BLaER1 (cell line): ENCODE measurements at regions not wholly inside any gene's neighbourhood (a gene's known extent, or its start where the extent isn't known, plus 50 kb on each side); places are given as distances from the start of the nearest gene placed in this dataset.
"Not testable (repeated sequence)": the region's sequence is repeated elsewhere in the genome, so short reads cannot be mapped to it uniquely, and the experiment has no call there.

Experiments
- H3K27ac ChIP-seq: shearing (Covaris generic); formaldehyde crosslinking; 2 replicates; pipeline ENCODE4 v1.8.1; 2022
- H3K27me3 ChIP-seq: shearing (Covaris generic); formaldehyde crosslinking; 2 replicates; pipeline ENCODE4 v1.8.1; 2022
- H3K36me3 ChIP-seq: shearing (Covaris generic); formaldehyde crosslinking; 2 replicates; pipeline ENCODE4 v1.8.1; 2022
- H3K4me1 ChIP-seq: shearing (Covaris generic); formaldehyde crosslinking; 2 replicates; pipeline ENCODE4 v1.8.1; 2022
- H3K4me2 ChIP-seq: shearing (Covaris generic); formaldehyde crosslinking; 2 replicates; pipeline ENCODE4 v1.8.1; 2022
- H3K4me3 ChIP-seq: shearing (Covaris generic); formaldehyde crosslinking; 2 replicates; pipeline ENCODE4 v1.8.1; 2022
- H3K9ac ChIP-seq: shearing (Covaris generic); formaldehyde crosslinking; 2 replicates; pipeline ENCODE4 v1.8.1; 2022
- H3K9me3 ChIP-seq: shearing (Covaris generic); formaldehyde crosslinking; 2 replicates; pipeline ENCODE4 v1.8.1; 2022
- H4K20me1 ChIP-seq: shearing (Covaris generic); formaldehyde crosslinking; 2 replicates; pipeline ENCODE4 v1.8.1; 2022
- Cebpa-rat ChIP-seq: shearing (Covaris generic); IDR thresholded peaks from 2 replicates; pipeline ENCODE4 v1.8.1; 2022

DNA sequence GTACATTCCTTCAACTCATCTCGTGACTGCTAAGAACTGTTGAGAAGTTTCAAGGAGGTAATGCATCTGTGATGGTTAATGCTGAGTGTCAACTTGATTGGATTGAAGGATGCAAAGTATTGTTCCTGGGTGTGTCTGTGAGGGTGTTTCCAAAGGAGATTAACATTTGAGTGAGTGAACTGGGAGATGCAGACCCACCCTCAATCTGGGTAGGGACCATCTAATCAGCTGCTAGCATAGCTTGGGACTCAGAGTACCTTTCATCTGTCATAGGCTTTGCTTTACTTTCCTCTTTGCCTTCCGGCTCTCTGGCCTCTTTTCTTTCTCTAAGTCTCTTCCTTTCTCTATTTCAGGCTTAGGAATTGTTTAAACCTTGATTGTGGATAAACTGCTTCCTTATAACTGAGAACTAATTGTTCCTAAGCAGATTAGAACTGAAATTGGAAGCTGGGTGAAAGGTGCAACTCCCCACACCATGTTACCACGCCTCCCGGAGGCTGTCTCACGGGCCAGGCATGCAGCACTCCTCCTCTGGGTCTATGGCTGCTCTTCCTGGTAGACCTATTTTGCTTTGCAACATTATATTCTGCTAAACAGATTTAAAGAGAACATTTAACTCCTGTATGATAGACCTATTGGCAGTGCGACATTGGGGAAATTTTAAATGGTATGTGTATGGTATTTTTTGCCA is 298.2 kb downstream of the CCSER2 start:
- no peaks in the 10 kb centered on the region for H4K20me1 ChIP-seq
- no peaks in the 10 kb centered on the region for H3K36me3 ChIP-seq

DNA sequence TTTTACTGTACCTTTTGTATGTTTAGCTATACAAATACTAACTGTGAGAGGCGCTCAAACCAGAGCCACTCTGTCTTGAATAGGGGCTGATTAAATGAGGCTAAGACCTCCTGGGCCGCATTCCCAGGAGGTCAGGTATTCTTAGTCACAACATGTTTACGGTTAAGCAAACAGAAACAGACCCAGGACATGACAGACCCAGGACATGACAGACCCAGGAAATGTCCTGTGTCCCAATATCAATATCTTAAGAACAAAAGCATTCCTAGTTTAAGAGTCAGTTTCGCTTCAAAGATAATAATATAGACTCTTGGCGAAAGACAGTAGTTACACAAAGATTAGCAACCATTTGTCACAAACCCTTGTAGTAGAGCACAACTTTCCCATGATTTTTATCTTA is 304.5 kb downstream of the CCSER2 start:
- Histone ChIP-seq H3K36me3 (no peaks in the 10 kb centered on the region), H3K4me3 (no peak overlapping the region), H4K20me1 (no peaks in the 10 kb centered on the region), H3K27me3 (no peaks in the 10 kb centered on the region), H3K4me2 (no peak overlapping the region), H3K27ac (no peak overlapping the region), H3K4me1 (no peaks in the 10 kb centered on the region), H3K9ac (no peak overlapping the region), H3K9me3 (no peaks in the 10 kb centered on the region)
- TF ChIP-seq Cebpa-rat, result no peak

More for the DNA sequence above, 298.2 kb downstream of the CCSER2 start:
- Histone ChIP-seq H3K4me1 (no peaks in the 10 kb centered on the region), H3K4me2 (no peak overlapping the region), H3K9me3 (no peaks in the 10 kb centered on the region), H3K27me3 (no peaks in the 10 kb centered on the region), H3K4me3 (no peak overlapping the region), H3K9ac (no peak overlapping the region), H3K27ac (no peak overlapping the region)
- TF ChIP-seq Cebpa-rat, result no peak

DNA sequence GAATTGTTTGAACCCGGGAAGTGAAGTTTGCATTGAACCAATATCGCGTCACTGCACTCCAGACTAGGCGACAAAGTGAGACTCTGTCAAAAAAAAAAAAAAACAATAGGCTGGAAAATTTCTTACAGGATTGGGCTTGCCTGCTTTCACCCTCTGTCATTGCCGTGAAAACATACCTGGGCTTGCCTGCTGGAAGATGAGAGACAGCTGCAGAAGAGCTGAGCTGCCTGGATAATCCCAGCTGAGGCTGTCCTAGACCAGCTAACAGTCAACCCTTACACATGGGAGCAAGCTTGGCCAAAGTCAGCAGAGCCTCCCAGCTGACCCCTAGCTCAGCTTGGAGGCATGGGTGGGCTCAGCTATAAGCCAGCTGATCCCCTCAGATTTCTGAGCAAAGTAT is 306.2 kb downstream of the CCSER2 start:
- Histone ChIP-seq H4K20me1 (no peaks in the 10 kb centered on the region), H3K9me3 (no peaks in the 10 kb centered on the region), H3K4me2 (no peak overlapping the region), H3K36me3 (no peaks in the 10 kb centered on the region), H3K9ac (no peak overlapping the region), H3K4me3 (no peak overlapping the region), H3K27me3 (no peaks in the 10 kb centered on the region), H3K4me1 (no peaks in the 10 kb centered on the region), H3K27ac (no peak overlapping the region)
- no peak for TF ChIP-seq Cebpa-rat

DNA sequence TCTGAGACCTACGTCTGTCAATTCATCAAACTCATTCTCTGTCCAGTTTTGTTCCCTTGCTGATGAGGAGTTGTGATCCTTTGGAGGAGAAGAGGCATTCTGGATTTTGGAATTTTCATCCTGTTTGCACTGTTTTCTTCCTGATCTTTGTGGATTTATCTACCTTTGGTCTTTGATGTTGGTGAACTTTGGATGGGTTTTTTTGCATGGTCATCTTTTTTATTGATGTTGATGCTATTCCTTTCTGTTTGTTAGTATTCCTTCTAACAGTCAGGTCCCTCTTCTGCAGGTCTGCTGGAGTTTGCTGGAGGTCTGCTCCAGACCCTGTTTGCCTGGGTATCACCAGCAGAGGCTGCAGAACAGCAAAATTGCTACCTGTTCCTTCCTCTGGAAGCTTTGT is 322.2 kb downstream of the CCSER2 start:
- not testable (repeated sequence) for H3K27ac ChIP-seq, H3K9ac ChIP-seq, H3K27me3 ChIP-seq, H4K20me1 ChIP-seq, H3K36me3 ChIP-seq, H3K4me2 ChIP-seq, H3K4me3 ChIP-seq, H3K9me3 ChIP-seq
- peaks cover 21% of the 10 kb centered on the region for H3K4me1 ChIP-seq

DNA sequence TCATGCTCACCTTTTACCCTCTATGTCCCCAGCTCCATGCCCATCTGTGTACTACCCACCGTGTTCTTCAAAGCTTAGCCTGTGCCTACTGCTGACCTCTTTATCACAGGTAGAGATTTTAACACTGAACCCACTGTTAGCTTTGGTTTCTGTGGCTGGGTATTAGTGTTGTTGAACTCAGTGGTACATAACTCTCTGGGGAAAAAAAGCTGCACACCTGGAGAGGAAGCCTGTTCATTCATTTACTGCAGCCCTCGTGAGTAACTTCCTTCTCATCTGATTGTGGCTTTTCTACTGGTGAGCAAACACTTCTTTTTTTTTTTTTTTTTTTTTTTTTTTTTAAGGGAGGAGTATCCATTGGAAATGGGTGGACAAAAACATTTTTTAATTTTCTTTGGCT is 326.3 kb downstream of the CCSER2 start:
- Histone ChIP-seq H3K36me3 (no peaks in the 10 kb centered on the region), H3K9me3 (no peaks in the 10 kb centered on the region), H3K4me3 (no peak overlapping the region), H3K9ac (no peak overlapping the region), H3K27ac (no peak overlapping the region), H3K4me1 (peaks cover 42% of the 10 kb centered on the region), H3K4me2 (peak overlapping the region; percentile 74), H3K27me3 (no peaks in the 10 kb centered on the region), H4K20me1 (no peaks in the 10 kb centered on the region)
- TF ChIP-seq Cebpa-rat, result no peak

DNA sequence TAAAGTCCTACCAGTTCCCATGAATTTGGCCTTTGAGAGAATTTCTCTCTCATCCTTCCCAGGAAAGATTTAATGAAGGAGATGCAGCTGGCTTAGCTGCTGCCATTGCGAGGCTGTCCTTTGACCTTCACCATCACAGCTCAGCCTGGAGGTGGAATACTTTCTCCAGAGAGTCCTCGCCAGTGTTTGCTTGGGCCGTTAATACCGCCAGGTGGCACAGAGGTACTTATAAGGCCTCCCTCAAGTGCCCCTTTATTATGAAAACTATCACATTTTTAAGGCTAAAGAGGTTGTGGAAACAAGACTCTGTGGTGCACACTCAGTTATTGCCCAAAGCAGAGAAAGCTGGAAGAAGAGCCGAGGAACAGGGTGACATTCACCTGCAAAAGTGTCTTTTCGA is 330.6 kb downstream of the CCSER2 start:
- no peaks in the 10 kb centered on the region; the same call in 1 of the 2 replicates for H3K27me3 ChIP-seq

DNA sequence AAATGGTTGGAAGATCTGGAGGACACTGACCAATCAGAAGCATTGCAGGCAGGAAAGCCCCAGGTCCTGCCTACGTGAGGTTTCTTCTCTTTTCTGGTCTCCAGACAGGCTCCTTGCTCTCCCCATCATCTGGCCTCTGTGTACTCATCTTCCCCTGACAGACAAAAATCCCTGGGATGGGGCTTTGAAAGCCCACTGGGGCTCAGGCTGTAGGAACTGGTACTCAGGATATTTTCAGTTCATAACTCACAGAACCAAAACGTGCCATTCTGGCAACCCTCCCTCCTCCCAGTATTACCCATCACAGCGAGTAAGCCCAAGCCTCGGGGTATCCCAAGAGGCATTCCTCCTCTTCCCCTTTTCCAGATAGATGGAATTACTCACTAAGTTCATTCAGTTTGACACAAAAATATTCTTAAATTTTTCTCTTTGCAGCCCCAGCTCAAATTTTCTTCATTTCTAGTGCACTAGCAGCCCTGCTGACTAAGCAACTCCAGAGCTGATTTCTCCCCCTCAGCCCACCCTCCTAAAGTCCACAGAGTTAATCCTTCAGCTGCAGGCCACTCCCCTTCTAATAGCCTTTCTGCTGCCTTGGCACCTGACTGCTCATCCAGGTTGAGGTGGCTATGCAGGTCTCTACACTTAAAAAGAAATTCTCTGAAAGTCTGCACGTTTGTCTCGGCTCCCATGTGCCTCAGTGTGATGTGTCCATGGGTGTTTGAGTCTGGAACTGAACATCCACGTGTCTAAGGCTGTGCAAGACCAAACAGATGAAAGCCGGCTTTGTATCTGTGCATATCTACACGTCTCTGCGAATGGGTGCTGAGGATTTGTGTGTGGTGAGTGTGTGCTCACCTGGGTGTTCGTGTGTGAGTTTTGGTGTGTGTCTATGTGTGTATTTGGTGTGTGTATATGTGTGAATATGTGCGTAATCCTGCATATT is 331.4 kb downstream of the CCSER2 start:
- Histone ChIP-seq H3K4me2 (no peak overlapping the region), H3K4me3 (no peak overlapping the region), H3K9ac (no peak overlapping the region), H3K9me3 (no peaks in the 10 kb centered on the region), H3K4me1 (peaks cover 29% of the 10 kb centered on the region), H4K20me1 (no peaks in the 10 kb centered on the region), H3K27ac (no peak overlapping the region), H3K27me3 (no peaks in the 10 kb centered on the region; the same call in 1 of the 2 replicates), H3K36me3 (no peaks in the 10 kb centered on the region)
- TF ChIP-seq Cebpa-rat, result no peak

More for the DNA sequence above, 330.6 kb downstream of the CCSER2 start:
- Histone ChIP-seq H3K27ac (no peak overlapping the region), H3K9me3 (no peaks in the 10 kb centered on the region), H3K4me1 (peaks cover 36% of the 10 kb centered on the region), H3K4me2 (peak overlapping the region; percentile 31; the same call in 1 of the 2 replicates), H4K20me1 (no peaks in the 10 kb centered on the region), H3K4me3 (no peak overlapping the region), H3K36me3 (no peaks in the 10 kb centered on the region), H3K9ac (no peak overlapping the region)
- TF ChIP-seq Cebpa-rat, result no peak

DNA sequence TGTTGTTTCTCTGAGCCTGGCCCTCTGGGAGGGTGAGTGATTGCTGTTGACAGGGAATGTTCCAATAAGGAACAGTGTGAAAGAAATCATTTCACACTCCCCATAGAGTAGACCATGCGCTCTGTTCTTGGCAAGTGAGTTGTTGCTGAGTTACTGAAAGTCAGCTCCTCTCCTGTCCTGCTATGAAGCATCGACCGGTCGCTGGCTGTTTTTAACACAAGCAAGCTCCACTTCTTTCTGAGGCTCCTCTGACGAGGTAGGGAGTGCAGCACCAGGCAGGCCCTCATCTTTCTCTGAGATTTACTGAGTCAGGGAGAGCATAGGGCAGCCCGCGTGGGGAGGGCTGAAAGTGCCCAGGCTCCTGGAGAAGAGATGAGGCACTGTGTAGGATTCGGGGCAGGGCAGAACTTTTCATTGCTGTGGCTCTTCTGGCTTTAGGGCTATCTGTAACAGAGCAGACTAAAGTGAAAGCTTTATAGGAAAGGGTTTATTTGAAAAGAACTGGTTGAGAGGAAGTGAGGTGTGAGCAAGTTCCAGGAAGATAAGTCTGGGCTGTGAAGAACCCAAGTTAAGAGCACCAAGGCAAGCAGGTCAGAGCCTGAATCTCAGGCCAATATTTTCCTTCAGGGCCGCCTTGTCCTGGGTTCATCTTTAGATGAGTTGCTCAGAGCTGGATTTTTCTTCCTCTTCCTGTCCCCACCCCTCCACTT is 332.2 kb downstream of the CCSER2 start:
- no peaks in the 10 kb centered on the region for H3K36me3 ChIP-seq
- no peak overlapping the region for H3K27ac ChIP-seq
- TF ChIP-seq Cebpa-rat, result no peak
- H3K4me3 ChIP-seq, result no peak overlapping the region
- H3K4me2 ChIP-seq, result no peak overlapping the region
- H4K20me1 ChIP-seq, result no peaks in the 10 kb centered on the region
- H3K9ac ChIP-seq, result no peak overlapping the region
- H3K27me3 ChIP-seq, result no peaks in the 10 kb centered on the region; the same call in 1 of the 2 replicates
- H3K4me1 ChIP-seq, result peaks cover 21% of the 10 kb centered on the region
- no peaks in the 10 kb centered on the region for H3K9me3 ChIP-seq

DNA sequence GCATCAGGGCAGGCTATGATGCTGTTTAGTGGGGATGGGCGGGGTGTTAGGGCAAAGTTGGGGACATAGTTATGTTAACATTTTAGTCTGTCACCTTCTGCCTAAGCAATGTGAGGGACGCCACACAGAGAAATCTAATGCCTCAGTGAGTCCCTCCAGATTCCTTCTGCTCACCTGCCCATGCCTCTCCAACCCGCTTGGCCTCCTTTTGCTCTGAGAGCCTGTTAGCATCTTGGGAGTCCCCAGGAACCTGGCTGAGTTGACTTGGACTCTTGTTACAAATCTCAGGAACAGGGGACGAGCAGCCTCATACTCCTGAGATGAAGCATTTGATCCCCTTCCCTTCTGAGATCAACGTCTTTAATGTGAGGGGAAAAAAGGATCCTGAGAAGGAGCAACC is 336.8 kb downstream of the CCSER2 start:
- no peak overlapping the region for H3K9ac ChIP-seq
- no peaks in the 10 kb centered on the region for H3K36me3 ChIP-seq
- no peak overlapping the region for H3K4me3 ChIP-seq
- no peak overlapping the region for H3K27ac ChIP-seq
- no peaks in the 10 kb centered on the region for H3K9me3 ChIP-seq
- no peak for TF ChIP-seq Cebpa-rat
- no peak overlapping the region for H3K4me2 ChIP-seq
- no peaks in the 10 kb centered on the region for H4K20me1 ChIP-seq
- no peaks in the 10 kb centered on the region; the same call in 1 of the 2 replicates for H3K27me3 ChIP-seq
- H3K4me1 ChIP-seq, result no peaks in the 10 kb centered on the region
